GM12891 (cell line): ENCODE measurements at regions not wholly inside any gene's neighbourhood (a gene's known extent, or its start where the extent isn't known, plus 50 kb on each side); places are given as distances from the start of the nearest gene placed in this dataset.

Experiments used
- DNase-seq: peaks from one replicate; pipeline ENCODE4 v3.0.0; 2011; ENCODE audit warnings: low spot score; ENCODE audit not compliant: insufficient read length
- FAIRE-seq: peaks from 2 replicates; lab custom pipeline; 2011; peaks lifted over from hg19 to GRCh38; lab: Jason Lieb, UNC
- PAX5 ChIP-seq: IDR thresholded peaks from 2 replicates; pipeline ENCODE4 v1.6.1; 2011; ENCODE audit warnings: low read length, moderate library complexity, mild to moderate bottlenecking; ENCODE audit not compliant: insufficient read depth, severe bottlenecking
- POLR2A ChIP-seq: IDR thresholded peaks from 2 replicates; pipeline ENCODE4 v1.6.1; 2011; ENCODE audit warnings: low read depth, low read length, control low read depth
- POLR2AphosphoS5 ChIP-seq: IDR thresholded peaks from 2 replicates; pipeline ENCODE4 v1.6.1; 2011; ENCODE audit warnings: low read depth, low read length, control low read depth
- POU2F2 ChIP-seq: IDR thresholded peaks from 2 replicates; pipeline ENCODE4 v1.6.1; 2011; ENCODE audit warnings: low read depth, mild to moderate bottlenecking, control low read depth, low read length, moderate library complexity
- SPI1 ChIP-seq: IDR thresholded peaks from 2 replicates; pipeline ENCODE4 v1.6.1; 2011; ENCODE audit warnings: low read depth, low read length, control low read depth
- TAF1 ChIP-seq: IDR thresholded peaks from 2 replicates; pipeline ENCODE4 v1.6.1; 2011; ENCODE audit warnings: low read depth, low read length, control low read depth

GRCh38 chrX:40273356-40274050 lies 175.7 kb upstream of the BCOR start:
- DNase-seq, result no peak
- no peak for TF ChIP-seq PAX5
- TF ChIP-seq POU2F2, result no peak
- TF ChIP-seq POLR2AphosphoS5, result no peak
- TF ChIP-seq SPI1, result no peak
- TF ChIP-seq TAF1, result no peak
- no peak for TF ChIP-seq POLR2A
- FAIRE-seq, result no peak

DNA sequence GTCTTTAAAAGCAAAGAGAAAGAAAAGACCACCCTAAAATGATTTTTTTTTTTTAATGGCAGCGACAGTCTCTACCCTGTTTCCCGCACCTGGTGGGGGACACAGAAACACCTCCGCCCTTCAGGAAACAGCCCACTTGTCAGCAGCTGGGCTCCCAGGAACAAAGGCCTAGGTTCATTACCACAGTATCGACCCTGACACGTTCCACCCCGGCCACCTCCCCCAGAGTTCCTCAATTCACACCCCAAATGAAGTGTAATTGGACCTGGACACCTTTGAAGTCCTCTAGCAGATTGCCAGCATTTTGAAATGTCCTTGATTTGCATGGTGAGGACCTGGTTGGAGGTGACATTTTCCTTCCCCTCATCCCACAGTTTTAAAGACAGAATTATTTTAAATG lies 175.0 kb upstream of the BCOR start:
- no peak for DNase-seq
- FAIRE-seq, result no peak
- TF ChIP-seq SPI1 (no peak), TAF1 (no peak), POLR2A (no peak), POLR2AphosphoS5 (no peak), PAX5 (no peak), POU2F2 (no peak)

DNA sequence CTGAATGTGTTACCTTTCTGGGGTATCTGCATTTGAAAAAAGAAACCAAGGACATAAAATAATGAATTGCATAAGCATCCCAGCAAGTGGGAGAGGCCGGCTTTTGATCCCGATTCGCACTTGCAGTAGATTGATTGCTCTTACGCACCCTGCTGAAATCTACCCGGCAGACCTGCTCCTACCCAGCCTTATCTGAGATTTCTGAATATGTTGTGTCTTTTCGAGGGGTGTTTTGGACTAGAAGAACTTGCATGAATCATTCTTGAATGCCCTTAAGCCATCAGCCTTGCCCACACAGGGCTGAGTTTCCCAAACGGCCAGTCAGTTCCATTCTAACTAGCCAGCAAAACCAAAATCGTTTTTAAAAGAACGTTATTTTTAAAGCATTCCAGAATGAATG lies 174.4 kb upstream of the BCOR start:
- no peak for FAIRE-seq
- DNase-seq, result no peak
- no peak for TF ChIP-seq PAX5
- TF ChIP-seq POLR2AphosphoS5, result no peak
- no peak for TF ChIP-seq POLR2A
- no peak for TF ChIP-seq POU2F2
- no peak for TF ChIP-seq TAF1
- TF ChIP-seq SPI1, result no peak

GRCh38 chrX:40268188-40268520 lies 170.4 kb upstream of the BCOR start:
- DNase-seq, result no peak
- FAIRE-seq, result no peak
- TF ChIP-seq POLR2AphosphoS5, result no peak
- TF ChIP-seq TAF1, result no peak
- TF ChIP-seq SPI1, result no peak
- no peak for TF ChIP-seq POLR2A
- TF ChIP-seq POU2F2, result no peak
- no peak for TF ChIP-seq PAX5

- peak; percentile 21 for DNase-seq
- TF ChIP-seq POLR2AphosphoS5 (no peak), POLR2A (no peak), SPI1 (peak; percentile 83)
- peak; percentile 90 for FAIRE-seq
These were observed 169.8 kb upstream of the BCOR start for GRCh38 chrX:40267334-40268187.

DNA sequence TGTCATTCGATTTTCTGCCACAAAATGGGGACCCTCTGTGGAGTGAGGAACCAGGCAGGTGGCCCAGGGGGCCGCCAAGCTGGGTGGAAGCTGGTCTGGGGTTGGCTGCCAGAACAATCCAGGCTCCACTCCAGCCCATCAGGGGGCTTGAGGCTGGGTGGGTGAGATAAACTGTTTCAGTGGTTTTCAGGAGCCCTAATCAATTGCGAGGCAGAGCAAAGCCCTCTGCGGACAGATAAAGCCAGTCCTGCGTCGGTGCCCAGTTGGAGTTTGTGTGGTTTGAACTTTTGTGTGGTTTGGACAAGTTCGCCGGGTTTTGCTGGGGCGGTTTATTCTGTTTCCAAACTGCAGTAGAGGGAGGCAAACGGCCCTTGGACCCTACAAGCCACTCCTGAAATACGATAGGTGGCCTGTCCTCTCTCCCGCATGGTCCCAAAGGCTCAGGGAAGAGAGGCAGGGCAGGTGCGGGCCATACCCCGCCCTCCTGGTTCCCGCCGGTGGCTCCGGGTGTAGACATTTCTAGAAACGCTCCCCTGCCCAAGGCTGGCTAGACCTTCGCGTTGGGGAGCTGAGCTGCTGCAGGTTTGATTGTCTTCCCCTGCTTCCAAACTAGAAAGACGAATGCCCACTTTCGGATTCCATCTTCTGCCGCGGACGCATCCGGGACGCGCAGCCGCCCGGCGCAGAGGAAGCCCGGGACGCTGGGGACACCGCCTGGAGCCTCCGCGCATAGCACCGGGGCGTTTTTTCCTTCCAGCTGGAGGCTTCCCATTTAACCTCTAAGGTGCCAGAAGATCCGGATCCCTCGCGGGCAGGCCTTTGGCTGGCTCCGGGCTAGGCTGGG lies 169.0 kb upstream of the BCOR start:
- TF ChIP-seq POLR2A (no peak), POU2F2 (no peak), SPI1 (no peak; the same call in 1 of the 2 replicates), POLR2AphosphoS5 (no peak)
- DNase-seq (peak; percentile 29), FAIRE-seq (peak; percentile 60)

DNA sequence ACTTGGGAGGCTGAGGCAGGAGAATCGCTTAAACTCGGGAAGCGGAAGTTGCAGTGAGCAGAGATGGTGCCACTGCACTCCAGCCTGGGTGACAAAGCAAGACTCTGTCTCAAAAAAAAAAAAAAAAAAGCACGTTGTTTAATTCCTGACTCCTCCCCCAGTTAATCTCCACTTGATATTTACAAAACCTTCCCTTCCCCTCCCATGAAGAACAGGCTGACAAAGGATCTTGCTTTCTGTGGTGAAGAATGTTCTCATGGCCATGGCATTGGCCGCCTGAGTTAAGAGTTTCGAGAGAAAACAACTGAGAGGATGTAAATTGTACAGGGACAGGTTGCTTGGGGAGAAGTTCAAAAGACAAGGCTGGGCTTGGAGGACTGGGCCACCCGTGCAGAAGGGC lies 168.2 kb upstream of the BCOR start:
- TF ChIP-seq POLR2A (no peak), POU2F2 (no peak), POLR2AphosphoS5 (no peak), PAX5 (no peak), SPI1 (no peak), TAF1 (no peak)
- DNase-seq, result no peak
- FAIRE-seq, result no peak

DNA sequence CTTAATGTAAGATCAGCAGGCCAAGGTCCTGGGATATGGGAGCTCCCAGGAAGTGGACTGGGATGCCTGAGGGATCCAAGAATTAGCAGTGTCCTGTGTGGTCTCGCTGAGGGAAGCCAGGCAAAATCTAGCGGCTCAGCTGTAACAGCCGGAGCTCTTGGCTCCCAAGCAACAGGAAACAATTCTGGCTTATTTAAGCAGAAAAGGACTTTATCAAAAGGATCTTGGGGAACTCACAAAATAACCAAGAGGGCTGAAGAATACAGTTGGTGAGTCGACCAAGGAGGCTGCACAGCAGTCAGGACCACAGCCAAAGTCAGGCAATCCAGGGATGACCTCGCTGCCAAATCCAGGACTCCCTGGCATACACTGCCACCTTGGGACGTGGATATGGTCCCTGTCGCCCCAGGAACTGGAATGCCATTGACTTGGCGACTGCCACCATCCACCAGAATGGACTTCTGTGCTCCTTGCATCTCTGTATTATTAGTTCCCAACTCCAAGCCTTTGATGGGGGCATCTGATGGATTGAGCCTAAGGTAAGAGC lies 165.3 kb upstream of the BCOR start:
- TF ChIP-seq POU2F2 (no peak), PAX5 (no peak), POLR2A (no peak), SPI1 (no peak), TAF1 (no peak), POLR2AphosphoS5 (no peak)
- no peak for FAIRE-seq
- no peak for DNase-seq
